T-cell (primary cell): ENCODE measurements at regions not wholly inside any gene's neighbourhood (a gene's known extent, or its start where the extent isn't known, plus 50 kb on each side); places are given as distances from the start of the nearest gene placed in this dataset.

Source experiments
- ATAC-seq, 4 experiments: fragments of 200-7000 bp in 3 of 4; fragments of 150-1000 bp in 1 of 4; cut with Tn5 transposase; replicated peaks in 1 of 4; 1 replicate in 3 of 4; 2 replicates in 1 of 4; pipeline ENCODE4 v1.10.0; 2021; ENCODE audit warnings: moderate library complexity in 3 of 4, mild to moderate bottlenecking in 2 of 4, moderate number of reproducible peaks in 1 of 4
- CTCF ChIA-PET, 2 donors: fragments of 300-600 bp; sonication (Branson Sonifier 250); formaldehyde crosslinking; loops; one replicate each; lab custom pipeline; 2022; ENCODE audit warnings: antibody characterized with exemption in 2 of 2; lab: Charles Lee
- POLR2A ChIA-PET, 2 donors: fragments of 300-600 bp; sonication (Branson Sonifier 250); formaldehyde crosslinking; loops; one replicate each; lab custom pipeline; 2022; ENCODE audit warnings: antibody characterized with exemption in 2 of 2; lab: Charles Lee
- DNase-seq, 35 experiments: peaks; one replicate each; pipeline versions ENCODE4 v3.0.0 to v3.0.0-alpha.2; 2013 to 2023
- H3K27ac ChIP-seq: one replicate; pipeline ENCODE4 v1.5.1; 2013; ENCODE audit warnings: low read length
- H3K27me3 ChIP-seq, 2 experiments: replicated peaks in 1 of 2; 1 replicate in 1 of 2; 2 replicates in 1 of 2; pipeline versions ENCODE4 v1.6.1 to v1.7.0; 2013; ENCODE audit warnings: low read length in 1 of 2, mixed read lengths in 1 of 2; ENCODE audit not compliant: control insufficient read depth in 2 of 2, insufficient read depth in 2 of 2; ENCODE audit errors: extremely low read depth in 1 of 2
- H3K36me3 ChIP-seq, 2 donors: 1 replicate in 1 of 2; 2 replicates in 1 of 2; pipeline versions ENCODE4 v1.6.1 to v1.7.0; 2013; ENCODE audit warnings: low read length in 1 of 2; ENCODE audit not compliant: control insufficient read depth in 2 of 2, insufficient read depth in 1 of 2; ENCODE audit errors: extremely low read depth in 1 of 2
- H3K4me1 ChIP-seq, 2 experiments: 1 replicate in 1 of 2; 2 replicates in 1 of 2; pipeline versions ENCODE4 v1.6.1 to v1.7.0; 2013; ENCODE audit warnings: low read length in 2 of 2, mixed read lengths in 1 of 2; ENCODE audit not compliant: insufficient read depth in 2 of 2, control insufficient read depth in 1 of 2; ENCODE audit errors: extremely low read depth in 1 of 2
- H3K4me3 ChIP-seq, 2 donors: 1 replicate in 1 of 2; 2 replicates in 1 of 2; pipeline versions ENCODE4 v1.5.1 to v1.7.0; 2013; ENCODE audit warnings: mild to moderate bottlenecking in 2 of 2, low read length in 1 of 2, moderate library complexity in 1 of 2; ENCODE audit not compliant: control insufficient read depth in 1 of 2; ENCODE audit errors: extremely low read depth in 1 of 2
- H3K9me3 ChIP-seq: 2 replicates; pipeline ENCODE4 v1.7.0; 2013
- H3K27ac Mint-ChIP-seq, 2 donors: one replicate each; pipeline ENCODE4 v1.8.0; 2020 to 2021; ENCODE audit warnings: mild to moderate bottlenecking in 2 of 2, mixed read lengths in 2 of 2
- H3K27me3 Mint-ChIP-seq, 2 donors: one replicate each; pipeline ENCODE4 v1.8.0; 2021 to 2022; ENCODE audit warnings: mixed read lengths in 2 of 2
- H3K36me3 Mint-ChIP-seq: one replicate; pipeline ENCODE4 v1.8.0; 2021; ENCODE audit warnings: mixed read lengths
- H3K4me1 Mint-ChIP-seq, 3 donors: one replicate each; pipeline ENCODE4 v1.8.0; 2020 to 2022; ENCODE audit warnings: mixed read lengths in 3 of 3, mild to moderate bottlenecking in 1 of 3
- H3K4me3 Mint-ChIP-seq, 3 donors: one replicate each; pipeline ENCODE4 v1.8.0; 2020 to 2022; ENCODE audit warnings: mild to moderate bottlenecking in 3 of 3, mixed read lengths in 3 of 3, moderate library complexity in 3 of 3
- H3K9me3 Mint-ChIP-seq, 3 donors: one replicate each; pipeline ENCODE4 v1.8.0; 2020 to 2022; ENCODE audit warnings: mixed read lengths in 3 of 3
- WGBS: methylation state at CpG from one replicate; pipeline ENCODE4 v1.1.5; 2013; ENCODE audit warnings: missing lambda C conversion rate; ENCODE audit not compliant: insufficient coverage; 5-methylcytosine and 5-hydroxymethylcytosine counted together

DNA sequence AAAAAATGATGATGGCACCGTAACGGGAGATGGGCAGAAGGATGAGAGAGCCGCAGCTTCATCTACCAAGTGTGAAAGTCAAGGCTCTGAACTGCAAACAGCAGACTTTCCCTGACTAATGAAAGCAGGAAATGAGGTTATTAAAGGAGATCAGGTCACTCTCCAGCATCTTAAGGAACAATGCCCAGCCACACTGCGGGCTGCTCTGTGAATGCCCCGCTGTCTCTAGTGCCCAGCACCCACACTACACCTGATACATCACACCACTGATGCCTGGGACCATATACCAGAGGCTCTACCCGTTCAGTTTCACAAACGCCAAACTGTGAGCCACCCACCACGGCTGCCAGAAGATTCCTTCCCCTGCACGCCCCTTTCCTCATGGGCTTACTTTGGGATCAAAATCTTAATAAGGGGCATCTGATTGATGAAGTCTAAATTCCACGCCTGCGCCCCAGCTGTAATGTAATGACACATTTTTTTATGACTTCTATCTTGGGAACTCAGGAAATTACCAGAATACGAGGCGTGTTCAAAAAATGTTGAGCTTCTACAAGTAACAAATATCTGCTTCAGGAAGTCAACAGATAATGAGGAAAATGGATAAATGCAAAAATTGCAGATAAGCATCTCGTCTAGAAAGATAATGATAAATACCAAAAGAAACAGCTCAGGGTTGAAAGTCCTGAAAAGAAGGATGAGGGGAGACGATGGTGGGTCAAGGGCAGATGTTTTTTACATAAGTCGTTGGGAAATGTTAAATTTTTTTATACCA, 72.0 kb downstream of the MIS18A start:
- DNase-seq, result no peak

DNA sequence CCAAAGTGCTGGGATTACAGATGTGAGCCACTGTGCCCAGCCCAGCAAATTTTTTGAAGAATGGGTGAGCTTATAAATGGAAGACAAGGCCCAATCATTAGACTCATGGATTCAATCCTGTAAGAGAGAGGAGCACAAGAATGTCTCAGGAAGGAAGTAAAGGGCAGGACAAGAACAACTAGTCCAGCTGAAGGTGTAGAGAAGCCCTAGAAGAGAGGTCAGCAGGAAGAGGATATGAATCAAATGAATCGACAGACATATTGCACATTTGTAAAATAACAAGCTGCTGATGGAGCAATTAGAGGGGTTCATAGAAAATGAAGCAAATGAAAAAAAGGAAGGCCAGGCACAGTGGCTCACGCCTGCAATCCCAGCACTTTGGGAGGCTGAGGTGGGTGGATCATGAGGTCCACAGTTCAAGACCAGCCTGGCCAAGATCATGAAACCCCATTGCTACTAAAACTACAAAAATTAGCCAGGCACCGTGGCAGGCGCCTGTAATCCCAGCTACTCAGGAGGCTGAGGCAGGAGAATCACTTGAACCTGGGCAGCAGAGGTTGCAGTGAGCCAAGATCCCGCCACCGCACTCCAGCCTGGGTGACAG, 74.9 kb downstream of the MIS18A start:
- Mint-ChIP-seq H3K9me3 (peaks cover 0 to 4% (median 0%) of the 10 kb centered on the region in 3 donors), H3K27ac (no peak overlapping the region), H3K4me1 (no peaks in the 10 kb centered on the region), H3K4me3 (no peak overlapping the region), H3K27me3 (peaks cover 2 to 9% of the 10 kb centered on the region in 2 donors), H3K36me3 (no peaks in the 10 kb centered on the region)
- CTCF ChIA-PET, result no interaction called here
- H3K4me1 ChIP-seq, result no peaks in the 10 kb centered on the region
- H3K4me3 ChIP-seq, result no peak overlapping the region
- H3K36me3 ChIP-seq, result no peaks in the 10 kb centered on the region
- H3K9me3 ChIP-seq, result no peaks in the 10 kb centered on the region
- no peak overlapping the region for H3K27ac ChIP-seq
- peaks cover 0 to 3% of the 10 kb centered on the region in 2 experiments for H3K27me3 ChIP-seq
- no peak for DNase-seq
- ATAC-seq, result no peak
- 75% methylated on average over 6 of the region's 6 CpGs for WGBS
- POLR2A ChIA-PET, result no interaction called here

More for the DNA sequence above, 72.0 kb downstream of the MIS18A start:
- H3K9me3 Mint-ChIP-seq, result peaks cover 0 to 4% (median 0%) of the 10 kb centered on the region in 3 donors
- H3K27ac ChIP-seq, result no peak overlapping the region
- H3K27me3 Mint-ChIP-seq, result peaks cover 0 to 5% of the 10 kb centered on the region in 2 donors
- H3K9me3 ChIP-seq, result no peaks in the 10 kb centered on the region
- ChIA-PET POLR2A (no interaction called here), CTCF (no interaction called here)
- no peak overlapping the region for H3K4me3 ChIP-seq
- H3K4me3 Mint-ChIP-seq, result no peak overlapping the region
- H3K4me1 ChIP-seq, result no peaks in the 10 kb centered on the region
- no peaks in the 10 kb centered on the region for H3K27me3 ChIP-seq
- no peaks in the 10 kb centered on the region for H3K4me1 Mint-ChIP-seq
- WGBS, result 73% methylated on average over 12 of the region's 16 CpGs
- ATAC-seq, result no peak
- no peaks in the 10 kb centered on the region for H3K36me3 Mint-ChIP-seq
- H3K36me3 ChIP-seq, result no peaks in the 10 kb centered on the region
- no peak overlapping the region for H3K27ac Mint-ChIP-seq

DNA sequence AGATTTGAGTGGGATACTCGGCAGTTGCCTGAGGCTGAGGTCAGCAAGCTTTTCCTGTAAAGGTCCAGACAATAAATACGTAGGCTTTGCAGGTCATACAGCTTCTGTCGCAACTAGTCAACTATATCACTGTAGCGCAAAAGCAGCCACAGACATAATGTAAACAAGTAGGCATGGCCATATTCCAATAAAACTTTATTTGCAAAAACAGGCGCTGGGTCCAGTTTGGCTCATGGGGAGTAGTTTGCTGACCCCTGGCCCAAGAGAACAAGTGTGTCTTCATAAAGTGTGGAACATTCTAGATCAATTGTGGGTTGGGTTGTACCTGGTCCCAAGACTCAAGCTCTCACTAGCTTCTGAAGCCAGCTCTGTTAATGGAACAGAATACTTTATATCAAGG, 78.8 kb downstream of the MIS18A start:
- POLR2A ChIA-PET, result no interaction called here
- H3K4me3 ChIP-seq, result no peak overlapping the region
- CTCF ChIA-PET, result no interaction called here
- DNase-seq, result no peak
- no peak for ATAC-seq
- H3K27ac ChIP-seq, result no peak overlapping the region
- H3K4me1 ChIP-seq, result no peaks in the 10 kb centered on the region
- H3K4me1 Mint-ChIP-seq, result no peaks in the 10 kb centered on the region
- no peaks in the 10 kb centered on the region for H3K36me3 ChIP-seq
- no peaks in the 10 kb centered on the region for H3K36me3 Mint-ChIP-seq
- whole genome bisulfite sequencing, result 79% methylated on average over 3 of the region's 5 CpGs
- peaks cover 0 to 4% (median 0%) of the 10 kb centered on the region in 3 donors for H3K9me3 Mint-ChIP-seq
- H3K4me3 Mint-ChIP-seq, result no peak overlapping the region
- H3K27me3 Mint-ChIP-seq, result peaks cover 2 to 4% of the 10 kb centered on the region in 2 donors
- no peaks in the 10 kb centered on the region for H3K9me3 ChIP-seq
- no peak overlapping the region for H3K27ac Mint-ChIP-seq
- H3K27me3 ChIP-seq, result peaks cover 0 to 8% of the 10 kb centered on the region in 2 experiments

DNA sequence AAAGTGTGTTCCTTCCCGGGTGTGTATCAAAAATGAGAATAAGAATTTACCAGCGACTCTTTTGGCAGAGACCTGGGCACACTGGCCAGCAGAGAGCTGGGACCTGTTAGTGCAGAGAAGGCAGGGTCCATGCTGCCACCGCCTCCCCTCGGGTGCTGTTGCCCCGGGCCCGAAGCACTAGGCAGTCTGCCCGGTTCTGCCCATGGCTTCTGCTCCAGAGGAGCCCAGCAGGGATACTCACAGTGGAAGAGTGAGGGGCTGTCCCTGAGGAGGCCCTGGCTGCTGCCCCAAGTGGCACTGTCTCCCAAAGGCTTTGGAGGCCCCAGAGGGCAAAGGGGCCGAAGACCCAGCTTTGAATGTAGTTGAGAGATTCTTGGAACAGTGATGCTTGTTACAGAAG, 80.5 kb downstream of the MIS18A start:
- no peaks in the 10 kb centered on the region for H3K36me3 ChIP-seq
- CTCF ChIA-PET, result no interaction called here
- POLR2A ChIA-PET, result no interaction called here
- ATAC-seq, result no peak
- Mint-ChIP-seq H3K36me3 (no peaks in the 10 kb centered on the region), H3K27ac (no peak overlapping the region), H3K4me3 (no peak overlapping the region), H3K9me3 (no peaks in the 10 kb centered on the region), H3K4me1 (no peaks in the 10 kb centered on the region), H3K27me3 (peaks cover 2 to 4% of the 10 kb centered on the region in 2 donors)
- H3K4me1 ChIP-seq, result no peaks in the 10 kb centered on the region
- WGBS, result 81% methylated on average over 7 of the region's 8 CpGs
- no peaks in the 10 kb centered on the region for H3K9me3 ChIP-seq
- H3K27ac ChIP-seq, result no peak overlapping the region
- DNase-seq, result no peak
- peaks cover 0 to 8% of the 10 kb centered on the region in 2 experiments for H3K27me3 ChIP-seq
- H3K4me3 ChIP-seq, result no peak overlapping the region

DNA sequence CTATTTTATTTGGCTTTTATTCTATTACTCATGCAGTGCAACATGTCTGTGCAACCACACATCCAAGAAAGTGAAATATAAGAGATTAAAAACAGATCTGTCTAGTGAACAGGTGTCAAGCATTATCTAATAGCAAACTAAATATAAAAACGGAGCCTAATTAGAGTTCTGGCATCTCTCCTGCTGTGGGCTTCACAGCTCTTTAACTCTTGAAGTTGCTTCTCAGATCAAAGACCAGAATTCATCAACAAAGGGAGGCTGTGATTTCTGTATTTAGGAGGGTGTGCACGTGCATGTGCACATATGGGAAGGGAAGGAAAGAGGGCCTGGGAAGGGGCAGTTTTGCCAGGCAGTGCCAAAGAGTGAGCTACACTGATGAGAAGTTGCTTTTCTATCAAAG, 81.0 kb downstream of the MIS18A start:
- no peak overlapping the region for H3K4me3 ChIP-seq
- ChIA-PET CTCF (no interaction called here), POLR2A (interaction anchor here in 1 of 2 donors (0.6 kb wide), 1 partner anchor 19 kb away, joined by 3 read pairs; no protein-coding TSS in a partner anchor)
- Mint-ChIP-seq H3K4me3 (no peak overlapping the region), H3K9me3 (no peaks in the 10 kb centered on the region), H3K27ac (no peak overlapping the region), H3K36me3 (no peaks in the 10 kb centered on the region), H3K4me1 (no peaks in the 10 kb centered on the region), H3K27me3 (peaks cover 2 to 4% of the 10 kb centered on the region in 2 donors)
- peaks cover 0 to 8% of the 10 kb centered on the region in 2 experiments for H3K27me3 ChIP-seq
- H3K27ac ChIP-seq, result no peak overlapping the region
- no peaks in the 10 kb centered on the region for H3K9me3 ChIP-seq
- no CpG with 5 or more reads among the region's 2 CpGs for WGBS
- ATAC-seq (no peak), DNase-seq (no peak)
- no peaks in the 10 kb centered on the region for H3K4me1 ChIP-seq
- H3K36me3 ChIP-seq, result no peaks in the 10 kb centered on the region

DNA sequence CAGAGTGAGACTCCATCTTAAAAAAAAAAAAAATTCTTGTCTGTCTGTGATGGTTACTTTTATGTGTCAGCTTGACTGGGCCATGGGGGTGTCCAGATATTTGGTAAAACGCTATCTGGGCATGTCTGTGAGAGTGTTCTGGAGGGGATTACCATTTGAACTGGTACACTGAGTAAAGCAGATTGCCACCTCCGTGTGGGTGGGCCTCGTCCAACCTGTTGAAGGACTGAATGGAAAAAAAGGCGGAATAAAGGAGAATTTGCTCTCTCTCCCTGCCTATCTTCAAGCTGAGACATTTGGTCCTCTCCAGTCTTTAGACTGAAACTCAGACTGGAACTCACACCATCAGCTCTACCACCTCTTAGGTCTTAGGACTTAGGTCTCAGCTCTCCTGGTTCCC, 82.8 kb downstream of the MIS18A start:
- ATAC-seq, result no peak
- Histone ChIP-seq H3K36me3 (no peaks in the 10 kb centered on the region), H3K4me3 (no peak overlapping the region), H3K9me3 (no peaks in the 10 kb centered on the region), H3K27me3 (peaks cover 0 to 19% of the 10 kb centered on the region in 2 experiments), H3K4me1 (no peaks in the 10 kb centered on the region), H3K27ac (no peak overlapping the region)
- WGBS, result 95% methylated on average over 2 of the region's 4 CpGs
- no peak overlapping the region for H3K27ac Mint-ChIP-seq
- no peaks in the 10 kb centered on the region for H3K4me1 Mint-ChIP-seq
- POLR2A ChIA-PET, result no interaction called here
- H3K4me3 Mint-ChIP-seq, result no peak overlapping the region
- H3K36me3 Mint-ChIP-seq, result no peaks in the 10 kb centered on the region
- H3K9me3 Mint-ChIP-seq, result no peaks in the 10 kb centered on the region
- H3K27me3 Mint-ChIP-seq, result peaks cover 7 to 9% of the 10 kb centered on the region in 2 donors
- no peak for DNase-seq
- CTCF ChIA-PET, result interaction anchor here in 1 of 2 donors (0.6 kb wide), 1 partner anchor 57 kb away, joined by 3 read pairs; no protein-coding TSS in a partner anchor
